SU-DHL-6 (cell line): ENCODE measurements at regions not wholly inside any gene's neighbourhood (a gene's known extent, or its start where the extent isn't known, plus 50 kb on each side); places are given as distances from the start of the nearest gene placed in this dataset.

Experiments
- H2AFZ ChIP-seq: fragments of 200-600 bp; sonication (generic); 2 replicates; pipeline ENCODE4 v1.6.1; 2014; ENCODE audit warnings: low read depth, mild to moderate bottlenecking, moderate library complexity, mixed read lengths, antibody characterized with exemption, low read length; ENCODE audit not compliant: severe bottlenecking
- H3F3A ChIP-seq: fragments of 200-600 bp; shearing (Covaris generic); 2 replicates; pipeline ENCODE4 v1.6.0; 2016; ENCODE audit warnings: antibody characterized with exemption, mild to moderate bottlenecking; ENCODE audit not compliant: insufficient read depth
- H3K27ac ChIP-seq: fragments of 200-600 bp; sonication (generic); 2 replicates; pipeline ENCODE4 v1.5.1; 2016; ENCODE audit warnings: low read depth, mild to moderate bottlenecking, low read length, moderate library complexity, mixed read lengths
- H3K27me3 ChIP-seq: fragments of 200-600 bp; sonication (generic), shearing (Covaris generic); 2 replicates; pipeline ENCODE4 v1.6.0; 2014; ENCODE audit warnings: mild to moderate bottlenecking, low read length
- H3K36me3 ChIP-seq: fragments of 200-600 bp; sonication (generic); 2 replicates; pipeline ENCODE4 v1.6.1; 2014; ENCODE audit warnings: mild to moderate bottlenecking, low read length, mixed read lengths
- H3K4me2 ChIP-seq: fragments of 300-600, 200-600 bp; shearing (Covaris generic), sonication (generic); 2 replicates; pipeline ENCODE4 v1.6.0; 2014; ENCODE audit warnings: low read length, low read depth, mild to moderate bottlenecking; ENCODE audit not compliant: poor library complexity, severe bottlenecking
- H3K4me3 ChIP-seq: fragments of 200-600 bp; sonication (generic); 2 replicates; pipeline ENCODE4 v1.5.1; 2014; ENCODE audit warnings: antibody characterized with exemption, low read length, mild to moderate bottlenecking, mixed read lengths; ENCODE audit not compliant: insufficient read depth, poor library complexity, severe bottlenecking
- H3K79me2 ChIP-seq: fragments of 200-600 bp; sonication (generic); 2 replicates; pipeline ENCODE4 v1.6.1; 2014; ENCODE audit warnings: mild to moderate bottlenecking, low read length, moderate library complexity; ENCODE audit not compliant: insufficient read depth
- H3K9ac ChIP-seq: fragments of 200-600 bp; sonication (generic); 2 replicates; pipeline ENCODE4 v1.7.0; 2014; ENCODE audit warnings: mild to moderate bottlenecking, low read length
- H3K9me2 ChIP-seq: fragments of 200-600 bp; sonication (generic); replicated peaks from 2 replicates; pipeline ENCODE4 v1.6.1; 2014; ENCODE audit warnings: low read length; ENCODE audit not compliant: insufficient read depth
- H3K9me3 ChIP-seq: fragments of 200-600 bp; sonication (generic); 2 replicates; pipeline ENCODE4 v1.6.1; 2014; ENCODE audit warnings: low read length, mixed read lengths; ENCODE audit not compliant: insufficient read depth
- H4K20me1 ChIP-seq: fragments of 200-600 bp; sonication (generic); 2 replicates; pipeline ENCODE4 v1.6.1; 2014; ENCODE audit warnings: low read depth, mild to moderate bottlenecking, antibody characterized with exemption, low read length, moderate library complexity, mixed read lengths
- CTCF ChIP-seq: fragments of 200-600 bp; sonication (generic); IDR thresholded peaks from one replicate; pipeline ENCODE4 v1.5.1; 2017; ENCODE audit warnings: antibody characterized with exemption, mild to moderate bottlenecking, low read length, moderate library complexity; ENCODE audit not compliant: insufficient read depth, poor library complexity, severe bottlenecking
- EZH2phosphoT487 ChIP-seq: fragments of 200-600 bp; sonication (generic), shearing (Covaris generic); conservative IDR thresholded peaks from 2 replicates; pipeline ENCODE4 v1.6.1; 2018; ENCODE audit warnings: mild to moderate bottlenecking, antibody characterized with exemption, low read length, moderate library complexity, mixed read lengths

GRCh38 chr3:84905556-84905920, 53.3 kb upstream of the CADM2 start:
- no peaks in the 10 kb centered on the region for H3K36me3 ChIP-seq
- H3K9me3 ChIP-seq: no peaks in the 10 kb centered on the region
- H3F3A ChIP-seq: no peaks in the 10 kb centered on the region
- H3K27me3 ChIP-seq: no peaks in the 10 kb centered on the region
- no peak overlapping the region for H3K4me3 ChIP-seq
- no peak overlapping the region for H2AFZ ChIP-seq
- no peaks in the 10 kb centered on the region for H4K20me1 ChIP-seq
- H3K4me2 ChIP-seq: no peak overlapping the region
- H3K79me2 ChIP-seq: no peaks in the 10 kb centered on the region
- TF ChIP-seq CTCF (no peak), EZH2phosphoT487 (no peak)
- no peak overlapping the region for H3K9ac ChIP-seq
- no peak overlapping the region for H3K27ac ChIP-seq
- no peaks in the 10 kb centered on the region for H3K9me2 ChIP-seq

GRCh38 chr3:84906065-84906464, 52.7 kb upstream of the CADM2 start:
- no peak overlapping the region for H3K9ac ChIP-seq
- H3K9me3 ChIP-seq: no peaks in the 10 kb centered on the region
- H3F3A ChIP-seq: no peaks in the 10 kb centered on the region
- H3K9me2 ChIP-seq: no peaks in the 10 kb centered on the region
- no peaks in the 10 kb centered on the region for H3K27me3 ChIP-seq
- H4K20me1 ChIP-seq: no peaks in the 10 kb centered on the region
- H3K4me3 ChIP-seq: no peak overlapping the region
- H3K4me2 ChIP-seq: no peak overlapping the region
- H3K36me3 ChIP-seq: no peaks in the 10 kb centered on the region
- H3K27ac ChIP-seq: no peak overlapping the region
- H2AFZ ChIP-seq: no peak overlapping the region
- no peaks in the 10 kb centered on the region for H3K79me2 ChIP-seq
- no peak for TF ChIP-seq EZH2phosphoT487
